ENCODE measurements at regions not wholly inside any gene's neighbourhood (a gene's known extent, or its start where the extent isn't known, plus 50 kb on each side); places are given as distances from the start of the nearest gene placed in this dataset.

- no peak overlapping the region for H3K4me3 ChIP-seq (ENCODE audit: low read depth, low read length)
- TF ChIP-seq, protein P1, sequence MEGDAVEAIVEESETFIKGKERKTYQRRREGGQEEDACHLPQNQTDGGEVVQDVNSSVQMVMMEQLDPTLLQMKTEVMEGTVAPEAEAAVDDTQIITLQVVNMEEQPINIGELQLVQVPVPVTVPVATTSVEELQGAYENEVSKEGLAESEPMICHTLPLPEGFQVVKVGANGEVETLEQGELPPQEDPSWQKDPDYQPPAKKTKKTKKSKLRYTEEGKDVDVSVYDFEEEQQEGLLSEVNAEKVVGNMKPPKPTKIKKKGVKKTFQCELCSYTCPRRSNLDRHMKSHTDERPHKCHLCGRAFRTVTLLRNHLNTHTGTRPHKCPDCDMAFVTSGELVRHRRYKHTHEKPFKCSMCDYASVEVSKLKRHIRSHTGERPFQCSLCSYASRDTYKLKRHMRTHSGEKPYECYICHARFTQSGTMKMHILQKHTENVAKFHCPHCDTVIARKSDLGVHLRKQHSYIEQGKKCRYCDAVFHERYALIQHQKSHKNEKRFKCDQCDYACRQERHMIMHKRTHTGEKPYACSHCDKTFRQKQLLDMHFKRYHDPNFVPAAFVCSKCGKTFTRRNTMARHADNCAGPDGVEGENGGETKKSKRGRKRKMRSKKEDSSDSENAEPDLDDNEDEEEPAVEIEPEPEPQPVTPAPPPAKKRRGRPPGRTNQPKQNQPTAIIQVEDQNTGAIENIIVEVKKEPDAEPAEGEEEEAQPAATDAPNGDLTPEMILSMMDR (IDR thresholded peaks at IDR 0.05; ENCODE audit: control insufficient read depth, extremely low read depth, insufficient read depth): no peak
- DNase-seq (ENCODE audit: low read depth): no peak
Measured at GRCh38 chr11:109815500-109816150, 277.6 kb upstream of the ZC3H12C start.

DNA sequence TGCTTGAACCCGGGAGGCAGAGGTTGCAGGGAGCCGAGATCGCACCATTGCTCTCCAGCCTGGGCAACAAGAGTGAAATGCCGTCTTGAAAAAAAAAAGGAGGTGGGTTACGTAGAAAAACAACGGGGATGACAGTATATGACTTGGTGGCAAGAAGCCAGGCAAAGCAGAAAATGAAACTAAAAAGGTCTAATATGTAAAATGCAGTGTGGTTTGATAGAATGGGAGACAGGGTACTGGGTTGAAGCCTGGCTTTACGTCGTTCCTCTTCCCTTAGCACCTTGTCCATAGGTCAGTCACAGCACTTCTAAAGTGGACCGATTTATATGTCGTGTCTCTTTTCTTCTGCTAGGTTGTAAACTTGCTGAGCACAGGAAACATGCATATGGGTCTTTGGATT, 274.9 kb upstream of the ZC3H12C start:
- DNase-seq (ENCODE audit: low read depth): no peak
- no peak overlapping the region for H3K4me3 ChIP-seq (ENCODE audit: low read depth, low read length)
- TF ChIP-seq, protein P1 (IDR thresholded peaks at IDR 0.05; ENCODE audit: control insufficient read depth, extremely low read depth, insufficient read depth): no peak

DNA sequence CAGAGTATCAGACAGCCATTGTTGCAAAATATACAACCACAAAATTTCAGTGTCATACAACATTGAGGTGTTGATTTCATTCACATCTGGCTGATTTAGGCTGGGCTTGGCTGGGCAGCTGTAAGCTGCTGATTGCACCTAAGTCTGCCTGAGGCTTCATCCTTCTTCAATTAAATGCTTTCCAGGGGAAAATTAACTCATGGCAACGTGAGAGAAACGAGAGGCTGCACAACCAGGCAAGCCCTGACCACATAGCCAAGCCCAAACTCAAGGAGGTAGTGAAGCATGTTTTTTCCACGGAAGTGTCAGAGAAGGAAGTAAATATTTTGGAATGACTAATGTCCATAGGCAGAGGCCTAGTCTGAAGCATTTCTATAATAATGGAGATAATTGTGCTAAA, 273.8 kb upstream of the ZC3H12C start:
- no peak for DNase-seq (ENCODE audit: low read depth)
- TF ChIP-seq, protein P1 (IDR thresholded peaks at IDR 0.05; ENCODE audit: control insufficient read depth, extremely low read depth, insufficient read depth): no peak
- no peak overlapping the region for H3K4me3 ChIP-seq (ENCODE audit: low read depth, low read length)

GRCh38 chr11:109821511-109821910, 271.7 kb upstream of the ZC3H12C start:
- TF ChIP-seq, protein P1 (IDR thresholded peaks at IDR 0.05; ENCODE audit: control insufficient read depth, extremely low read depth, insufficient read depth): no peak
- no peak for DNase-seq (ENCODE audit: low read depth)
- H3K4me3 ChIP-seq (ENCODE audit: low read depth, low read length): no peak overlapping the region

GRCh38 chr11:109822436-109823102, 270.6 kb upstream of the ZC3H12C start:
- no peak overlapping the region for H3K4me3 ChIP-seq (ENCODE audit: low read depth, low read length)
- no peak for DNase-seq (ENCODE audit: low read depth)
- TF ChIP-seq, protein P1 (IDR thresholded peaks at IDR 0.05; ENCODE audit: control insufficient read depth, extremely low read depth, insufficient read depth): no peak

- H3K4me3 ChIP-seq (ENCODE audit: low read depth, low read length): no peak overlapping the region
- TF ChIP-seq, protein P1 (IDR thresholded peaks at IDR 0.05; ENCODE audit: control insufficient read depth, extremely low read depth, insufficient read depth): no peak
- DNase-seq (ENCODE audit: low read depth): no peak
Measured at GRCh38 chr11:109828387-109828786, 264.8 kb upstream of the ZC3H12C start.
